RWPE1 (cell line): ENCODE measurements at regions not wholly inside any gene's neighbourhood (a gene's known extent, or its start where the extent isn't known, plus 50 kb on each side); places are given as distances from the start of the nearest gene placed in this dataset.

Source experiments
- CTCF ChIA-PET: fragments of 350-600 bp; sonication (Branson Sonifier 250); formaldehyde crosslinking; extraction: SDS; loops from one replicate; lab custom pipeline; 2021; lab: Yijun Ruan, JAX
- POLR2A ChIA-PET: fragments of 400-600 bp; formaldehyde crosslinking; extraction: SDS; loops from one replicate; lab custom pipeline; 2020; ENCODE audit warnings: antibody characterized with exemption; ENCODE audit not compliant: low non-redundant PET; lab: Yijun Ruan, JAX
- DNase-seq: peaks from one replicate; pipeline ENCODE4 v3.0.0; 2012; ENCODE audit warnings: low spot score
- H3K27ac ChIP-seq: fragments of 450-650 bp; 2 replicates; pipeline ENCODE4 v1.5.1; 2017
- CTCF ChIP-seq: fragments of 450-650 bp; conservative IDR thresholded peaks from 2 replicates; pipeline ENCODE4 v1.5.1; 2017; ENCODE audit warnings: low read depth, mild to moderate bottlenecking

GRCh38 chr1:187433598-187433997, 604.8 kb downstream of the PLA2G4A start:
- DNase-seq, result no peak
- H3K27ac ChIP-seq, result no peak overlapping the region
- no peak for TF ChIP-seq CTCF
- ChIA-PET CTCF (interaction anchor here (0.6 kb wide), 1 partner anchor 18 kb away, joined by 3 read pairs; no protein-coding TSS in a partner anchor), POLR2A (no interaction called here)

DNA sequence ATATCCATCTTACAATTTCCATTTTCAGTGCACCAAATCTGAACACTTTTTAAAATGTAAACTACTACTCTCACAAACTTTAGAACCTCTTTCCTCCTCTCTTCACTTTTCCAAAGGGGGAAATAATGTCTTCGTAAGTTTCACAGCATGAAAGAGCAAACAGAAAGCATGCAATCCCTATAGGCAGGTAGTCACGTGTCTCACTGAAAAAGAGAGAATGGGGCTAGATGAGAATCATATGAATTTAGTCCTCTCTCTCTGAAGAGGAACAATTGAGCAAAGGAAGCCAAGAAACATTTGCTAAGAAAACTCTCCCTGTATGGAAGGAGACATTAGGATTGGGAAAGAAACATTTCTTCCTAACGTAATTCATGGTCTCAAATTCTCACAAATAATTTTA, 613.9 kb downstream of the PLA2G4A start:
- H3K27ac ChIP-seq, result no peak overlapping the region
- POLR2A ChIA-PET, result no interaction called here
- no peak for TF ChIP-seq CTCF
- DNase-seq, result no peak
- CTCF ChIA-PET, result no interaction called here

- CTCF ChIA-PET, result no interaction called here
- TF ChIP-seq CTCF, result no peak
- POLR2A ChIA-PET, result no interaction called here
- H3K27ac ChIP-seq, result no peak overlapping the region
- DNase-seq, result no peak
These were observed 615.2 kb downstream of the PLA2G4A start for GRCh38 chr1:187443939-187444338.

GRCh38 chr1:187445066-187445465, 616.3 kb downstream of the PLA2G4A start:
- CTCF ChIA-PET, result interaction anchor here (0.7 kb wide), 1 partner anchor 52 kb away, joined by 3 read pairs; no protein-coding TSS in a partner anchor
- DNase-seq, result no peak
- no peak overlapping the region for H3K27ac ChIP-seq
- no peak for TF ChIP-seq CTCF
- POLR2A ChIA-PET, result no interaction called here

DNA sequence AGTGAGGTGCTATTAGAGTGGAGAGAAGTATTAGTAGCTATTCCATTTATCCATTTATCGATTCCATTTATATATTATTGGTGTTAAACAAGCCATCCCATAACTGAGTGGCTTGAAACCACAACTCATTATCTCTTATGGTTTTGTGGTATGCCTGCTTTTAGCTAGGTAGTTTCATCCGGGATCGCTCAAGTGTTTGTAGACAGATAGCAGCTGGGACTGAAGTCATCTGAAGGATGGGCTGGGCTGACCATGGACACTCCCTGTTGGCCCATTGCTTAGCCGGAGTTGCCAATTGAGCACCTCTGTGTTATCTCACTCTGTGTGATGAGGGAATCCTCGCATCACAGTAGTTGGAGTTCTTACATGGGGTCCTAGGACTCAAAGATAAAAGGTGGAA, 622.5 kb downstream of the PLA2G4A start:
- DNase-seq, result no peak
- ChIA-PET CTCF (no interaction called here), POLR2A (no interaction called here)
- H3K27ac ChIP-seq, result no peak overlapping the region
- no peak for TF ChIP-seq CTCF

DNA sequence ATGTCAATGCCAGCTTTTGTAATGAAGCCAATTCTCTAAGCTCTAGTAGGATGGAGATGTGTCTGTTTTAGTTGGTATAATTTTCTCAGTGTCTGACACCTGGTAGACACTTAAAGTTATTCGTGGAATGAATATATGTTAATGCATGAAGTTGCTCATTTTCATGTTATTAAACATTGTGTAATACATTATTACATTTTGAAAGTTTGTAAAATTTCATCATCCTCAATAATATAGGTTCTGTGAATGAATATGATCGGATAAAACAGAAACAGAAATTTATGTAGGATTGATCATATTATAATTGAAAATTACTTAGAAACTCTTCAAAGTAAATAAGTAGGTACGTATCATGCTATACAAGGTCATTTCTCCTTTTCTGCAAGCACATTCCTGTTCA, 625.3 kb downstream of the PLA2G4A start:
- POLR2A ChIA-PET, result no interaction called here

More for the DNA sequence above, 625.3 kb downstream of the PLA2G4A start:
- TF ChIP-seq CTCF, result no peak
- no peak overlapping the region for H3K27ac ChIP-seq
- CTCF ChIA-PET, result interaction anchor here (0.6 kb wide), 1 partner anchor 18 kb away, joined by 3 read pairs; no protein-coding TSS in a partner anchor
- DNase-seq, result no peak
